Fibroblast of pulmonary artery (primary cell): ENCODE measurements at regions not wholly inside any gene's neighbourhood (a gene's known extent, or its start where the extent isn't known, plus 50 kb on each side); places are given as distances from the start of the nearest gene placed in this dataset.
"Not testable (repeated sequence)": the region's sequence is repeated elsewhere in the genome, so short reads cannot be mapped to it uniquely, and the experiment has no call there.

Experiments used
- DNase-seq: peaks from one replicate; pipeline ENCODE4 v3.0.0-alpha.2; 2010; ENCODE audit warnings: low read depth
- H3K4me3 ChIP-seq: replicated peaks from 2 replicates; pipeline ENCODE4 v1.5.1; 2011; ENCODE audit warnings: low read depth, mild to moderate bottlenecking, control low read depth, low read length, moderate library complexity
- TF ChIP-seq, protein P1 (sequence below): IDR thresholded peaks from 2 replicates; pipeline ENCODE4 v1.5.1; 2011; ENCODE audit warnings: mild to moderate bottlenecking, control low read depth, low read length, inconsistent platforms; ENCODE audit errors: missing control alignments

GRCh38 chr14:27278341-27278740 lies 680.5 kb upstream of the NOVA1 start:
- no peak overlapping the region for H3K4me3 ChIP-seq
- TF ChIP-seq, protein P1, sequence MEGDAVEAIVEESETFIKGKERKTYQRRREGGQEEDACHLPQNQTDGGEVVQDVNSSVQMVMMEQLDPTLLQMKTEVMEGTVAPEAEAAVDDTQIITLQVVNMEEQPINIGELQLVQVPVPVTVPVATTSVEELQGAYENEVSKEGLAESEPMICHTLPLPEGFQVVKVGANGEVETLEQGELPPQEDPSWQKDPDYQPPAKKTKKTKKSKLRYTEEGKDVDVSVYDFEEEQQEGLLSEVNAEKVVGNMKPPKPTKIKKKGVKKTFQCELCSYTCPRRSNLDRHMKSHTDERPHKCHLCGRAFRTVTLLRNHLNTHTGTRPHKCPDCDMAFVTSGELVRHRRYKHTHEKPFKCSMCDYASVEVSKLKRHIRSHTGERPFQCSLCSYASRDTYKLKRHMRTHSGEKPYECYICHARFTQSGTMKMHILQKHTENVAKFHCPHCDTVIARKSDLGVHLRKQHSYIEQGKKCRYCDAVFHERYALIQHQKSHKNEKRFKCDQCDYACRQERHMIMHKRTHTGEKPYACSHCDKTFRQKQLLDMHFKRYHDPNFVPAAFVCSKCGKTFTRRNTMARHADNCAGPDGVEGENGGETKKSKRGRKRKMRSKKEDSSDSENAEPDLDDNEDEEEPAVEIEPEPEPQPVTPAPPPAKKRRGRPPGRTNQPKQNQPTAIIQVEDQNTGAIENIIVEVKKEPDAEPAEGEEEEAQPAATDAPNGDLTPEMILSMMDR: no peak
- no peak for DNase-seq

GRCh38 chr14:27305441-27305945 lies 707.7 kb upstream of the NOVA1 start:
- no peak for DNase-seq
- no peak overlapping the region for H3K4me3 ChIP-seq
- TF ChIP-seq, protein P1: no peak

DNA sequence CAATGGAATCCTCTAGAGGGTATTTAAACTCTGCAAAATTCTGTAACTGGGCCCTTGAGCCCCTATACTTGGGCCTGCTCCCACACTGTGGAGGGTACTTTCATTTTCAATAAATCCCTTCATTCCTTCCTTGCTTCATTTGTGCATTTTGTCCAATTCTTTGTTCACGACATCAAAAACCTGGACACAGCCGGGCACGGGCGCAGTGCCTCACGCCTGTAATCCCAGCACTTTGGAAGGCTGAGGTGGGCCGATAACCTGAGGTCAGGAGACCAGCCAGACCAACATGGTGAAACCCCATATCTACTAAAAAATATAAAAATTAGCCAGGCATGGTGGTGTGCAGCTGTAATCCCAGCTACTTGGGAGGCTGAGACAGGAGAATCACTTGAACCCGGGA lies 714.9 kb upstream of the NOVA1 start:
- not testable (repeated sequence) for H3K4me3 ChIP-seq

DNA sequence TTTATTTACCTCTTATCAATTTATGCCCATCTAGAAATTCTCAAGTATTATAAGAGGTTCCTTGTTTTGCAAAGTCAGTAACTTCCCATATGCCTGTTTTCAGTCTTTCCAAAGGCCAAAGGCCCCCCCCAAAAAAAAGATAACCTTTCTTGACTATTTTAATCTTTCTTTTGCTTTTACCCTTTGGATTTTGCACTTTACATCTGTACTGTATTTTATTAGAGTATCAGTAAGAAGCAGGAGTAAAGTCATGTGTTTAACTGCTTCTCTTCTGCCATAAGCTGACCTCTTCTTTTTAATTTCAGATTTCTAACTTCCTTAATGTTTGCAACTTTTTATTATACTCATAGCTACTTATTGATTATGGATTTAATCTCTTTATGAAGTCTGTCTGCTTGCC lies 716.4 kb upstream of the NOVA1 start:
- TF ChIP-seq, protein P1: no peak
- DNase-seq: no peak
- H3K4me3 ChIP-seq: no peak overlapping the region

More for the DNA sequence above, 714.9 kb upstream of the NOVA1 start:
- DNase-seq: not testable (repeated sequence)

DNA sequence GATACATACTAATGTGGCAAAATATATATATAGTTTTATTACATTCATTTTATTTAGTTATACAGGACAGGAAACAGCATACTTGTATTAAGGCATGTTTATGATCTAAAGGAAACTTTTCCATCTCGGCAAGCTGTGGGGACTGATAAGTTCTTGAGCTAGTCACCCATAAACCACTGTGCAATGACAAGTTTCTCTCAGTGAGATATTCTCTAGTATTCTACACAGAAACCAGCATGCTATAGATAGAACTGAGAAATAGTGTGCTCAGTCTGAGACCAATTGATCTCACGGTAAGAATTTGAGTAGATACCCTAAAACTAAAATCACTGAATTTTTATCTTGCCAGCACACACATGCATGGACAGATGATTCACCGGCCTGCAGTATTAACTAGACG lies 717.6 kb upstream of the NOVA1 start:
- no peak overlapping the region for H3K4me3 ChIP-seq
- no peak for DNase-seq
- TF ChIP-seq, protein P1: no peak

GRCh38 chr14:27315947-27316346 lies 718.1 kb upstream of the NOVA1 start:
- no peak overlapping the region for H3K4me3 ChIP-seq
- DNase-seq: no peak
- TF ChIP-seq, protein P1: no peak

DNA sequence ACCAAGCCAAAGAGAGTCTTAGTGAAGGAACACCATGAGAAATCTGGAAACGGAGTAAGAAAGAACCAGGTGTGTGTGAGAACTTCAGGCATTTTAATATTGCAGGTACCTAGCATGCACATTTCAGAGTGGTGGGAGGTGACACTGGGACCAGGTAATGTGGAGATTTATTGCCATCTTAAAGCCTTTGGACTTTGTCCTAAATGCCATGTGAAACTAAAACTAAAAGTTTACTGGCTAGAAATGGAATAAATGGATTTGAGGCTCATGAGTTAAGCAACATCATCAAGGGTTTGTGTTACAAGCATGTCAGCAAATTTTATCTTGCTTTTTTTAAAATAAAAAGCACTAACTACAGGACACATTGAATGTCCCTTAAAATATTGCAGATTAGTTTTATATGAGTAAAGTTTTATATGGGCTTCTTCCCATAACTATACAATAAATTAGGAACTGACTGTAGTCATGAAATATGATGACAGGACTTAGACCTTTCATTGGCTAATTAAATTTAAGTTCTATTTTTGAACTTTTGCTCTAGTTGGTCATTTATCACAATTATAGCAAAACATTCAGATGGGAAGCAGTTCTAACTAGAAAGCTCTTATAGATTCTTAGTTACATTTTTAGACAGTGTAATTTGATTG lies 721.1 kb upstream of the NOVA1 start:
- DNase-seq: no peak
- no peak overlapping the region for H3K4me3 ChIP-seq
- TF ChIP-seq, protein P1: no peak
